Hepatocyte (in vitro differentiated cells): ENCODE measurements at regions not wholly inside any gene's neighbourhood (a gene's known extent, or its start where the extent isn't known, plus 50 kb on each side); places are given as distances from the start of the nearest gene placed in this dataset.
A peak's percentile ranks its signal among the peaks of the same experiment; 100 is the strongest.

Experiments used
- DNase-seq: peaks from one replicate; pipeline ENCODE4 v3.0.0-alpha.2; 2016; ENCODE audit warnings: low spot score
- H2AFZ ChIP-seq: fragments of 200-600 bp; sonication (generic); 2 replicates; pipeline ENCODE4 v1.6.0; 2016; ENCODE audit warnings: antibody characterized with exemption, mild to moderate bottlenecking
- H3K27ac ChIP-seq: fragments of 200-600 bp; sonication (generic); 2 replicates; pipeline ENCODE4 v1.5.1; 2016; ENCODE audit warnings: mild to moderate bottlenecking
- H3K27me3 ChIP-seq: fragments of 200-600 bp; sonication (generic); 2 replicates; pipeline ENCODE4 v1.6.1; 2016
- H3K36me3 ChIP-seq: fragments of 200-600 bp; sonication (generic); replicated peaks from 2 replicates; pipeline ENCODE4 v1.5.1; 2016; ENCODE audit warnings: low read depth; ENCODE audit not compliant: insufficient read depth
- H3K4me1 ChIP-seq: fragments of 200-600 bp; sonication (generic); 2 replicates; pipeline ENCODE4 v1.5.1; 2016; ENCODE audit warnings: mild to moderate bottlenecking, moderate library complexity; ENCODE audit not compliant: insufficient read depth
- H3K4me2 ChIP-seq: fragments of 200-600 bp; sonication (generic); 2 replicates; pipeline ENCODE4 v1.6.0; 2016
- H3K4me3 ChIP-seq: fragments of 200-600 bp; sonication (generic); 2 replicates; pipeline ENCODE4 v1.5.1; 2016; ENCODE audit warnings: mild to moderate bottlenecking
- H3K79me2 ChIP-seq: fragments of 200-600 bp; sonication (generic); 2 replicates; pipeline ENCODE4 v1.6.0; 2017; ENCODE audit warnings: mild to moderate bottlenecking
- H3K9me2 ChIP-seq: fragments of 200-600 bp; sonication (generic); replicated peaks from 2 replicates; pipeline ENCODE4 v1.6.0; 2017; ENCODE audit warnings: mild to moderate bottlenecking; ENCODE audit not compliant: insufficient read depth
- H3K9me3 ChIP-seq: fragments of 200-600 bp; sonication (generic); 2 replicates; pipeline ENCODE4 v1.5.1; 2016; ENCODE audit warnings: low read depth, mild to moderate bottlenecking
- H4K20me1 ChIP-seq: fragments of 200-600 bp; sonication (generic); 2 replicates; pipeline ENCODE4 v1.6.0; 2016; ENCODE audit warnings: mild to moderate bottlenecking; ENCODE audit not compliant: insufficient read depth, poor library complexity, severe bottlenecking
- CTCF ChIP-seq: fragments of 200-600 bp; sonication (generic); IDR thresholded peaks from 2 replicates; pipeline ENCODE4 v1.5.1; 2016; ENCODE audit warnings: antibody characterized with exemption, mild to moderate bottlenecking; ENCODE audit not compliant: poor library complexity
- EZH2 ChIP-seq: fragments of 200-600 bp; sonication (generic); IDR thresholded peaks from 2 replicates; pipeline ENCODE4 v1.6.1; 2016; ENCODE audit warnings: antibody characterized with exemption, mild to moderate bottlenecking, borderline replicate concordance
- EZH2phosphoT487 ChIP-seq: fragments of 200-600 bp; sonication (generic); IDR thresholded peaks from one replicate; pipeline ENCODE4 v1.6.1; 2018; ENCODE audit warnings: antibody characterized with exemption, mild to moderate bottlenecking, low read depth, moderate library complexity; ENCODE audit not compliant: unreplicated experiment, severe bottlenecking
- WGBS: methylation state at CpG from one replicate; pipeline ENCODE4 v1.1.6; 2016; ENCODE audit warnings: low lambda C conversion rate; ENCODE audit errors: missing lambda C conversion rate; 5-methylcytosine and 5-hydroxymethylcytosine counted together

DNA sequence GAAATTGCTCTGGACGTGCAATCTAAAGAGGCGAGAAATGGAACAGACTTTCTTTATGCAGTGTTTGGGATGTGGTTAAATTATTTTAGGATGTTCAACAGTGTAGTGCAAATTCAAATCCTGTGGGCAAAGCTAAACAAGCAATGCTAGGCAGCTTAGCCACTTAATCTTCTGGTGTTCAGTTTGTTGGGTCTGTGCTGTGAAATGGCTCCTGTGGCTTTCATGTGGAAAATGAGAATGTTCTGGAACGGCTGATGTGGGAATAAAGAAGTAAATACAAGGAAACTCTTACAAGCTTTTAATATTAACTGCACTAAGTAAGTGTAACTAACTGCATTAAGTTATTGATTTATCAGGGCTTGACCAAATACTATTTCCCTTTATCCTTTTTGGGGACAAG is 766.6 kb downstream of the ADGRL2 start:
- no peaks in the 10 kb centered on the region for H3K79me2 ChIP-seq
- H3K9me3 ChIP-seq = no peaks in the 10 kb centered on the region
- H2AFZ ChIP-seq = no peak overlapping the region
- H4K20me1 ChIP-seq = no peaks in the 10 kb centered on the region
- no peak for DNase-seq
- no peak overlapping the region for H3K4me3 ChIP-seq
- TF ChIP-seq EZH2 (no peak), EZH2phosphoT487 (no peak), CTCF (no peak)
- no peak overlapping the region for H3K4me2 ChIP-seq
- H3K27ac ChIP-seq = no peak overlapping the region
- H3K9me2 ChIP-seq = no peaks in the 10 kb centered on the region
- H3K36me3 ChIP-seq = no peaks in the 10 kb centered on the region
- no peaks in the 10 kb centered on the region for H3K4me1 ChIP-seq
- H3K27me3 ChIP-seq = no peaks in the 10 kb centered on the region
- 82% methylated on average over 3 of the region's 3 CpGs for WGBS

DNA sequence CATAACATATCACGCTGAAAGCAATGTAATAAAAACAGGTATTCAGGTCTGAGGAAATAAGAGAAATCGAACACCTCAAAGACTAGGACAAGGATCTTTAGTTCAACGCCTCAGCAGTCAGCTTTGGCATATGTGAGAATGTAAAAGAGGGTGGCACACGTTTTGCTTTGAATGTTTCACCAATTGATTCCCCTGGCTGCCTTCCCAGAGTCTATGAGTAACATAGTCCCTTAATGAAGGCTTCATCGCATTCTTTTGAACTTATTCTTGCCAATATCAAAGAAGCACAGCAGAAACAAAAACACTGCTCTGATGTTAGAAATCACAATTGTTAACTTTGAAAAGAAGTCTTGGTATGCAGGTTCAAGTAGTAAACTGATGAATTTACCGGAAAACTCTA is 764.8 kb downstream of the ADGRL2 start:
- no peaks in the 10 kb centered on the region for H3K4me1 ChIP-seq
- no peak overlapping the region for H3K4me3 ChIP-seq
- 86% methylated on average over 6 of the region's 6 CpGs for WGBS
- no peak overlapping the region for H3K27ac ChIP-seq
- H3K27me3 ChIP-seq = no peaks in the 10 kb centered on the region
- no peaks in the 10 kb centered on the region for H3K9me3 ChIP-seq
- no peaks in the 10 kb centered on the region for H3K36me3 ChIP-seq
- H4K20me1 ChIP-seq = no peaks in the 10 kb centered on the region
- H3K4me2 ChIP-seq = no peak overlapping the region
- no peaks in the 10 kb centered on the region for H3K9me2 ChIP-seq
- H2AFZ ChIP-seq = no peak overlapping the region
- no peak for TF ChIP-seq EZH2
- TF ChIP-seq EZH2phosphoT487 = no peak
- no peak for TF ChIP-seq CTCF
- no peaks in the 10 kb centered on the region for H3K79me2 ChIP-seq
- DNase-seq = no peak

GRCh38 chr1:82565146-82565545 is 764.4 kb downstream of the ADGRL2 start:
- Histone ChIP-seq H2AFZ (no peak overlapping the region), H3K4me2 (no peak overlapping the region)
- WGBS = 80% methylated on average over 3 of the region's 3 CpGs

More at GRCh38 chr1:82565146-82565545, 764.4 kb downstream of the ADGRL2 start:
- no peak overlapping the region for H3K27ac ChIP-seq
- no peaks in the 10 kb centered on the region for H3K9me2 ChIP-seq
- peak; percentile 19 for DNase-seq
- no peaks in the 10 kb centered on the region for H3K79me2 ChIP-seq
- no peak overlapping the region for H3K4me3 ChIP-seq
- H3K4me1 ChIP-seq = no peaks in the 10 kb centered on the region
- H3K36me3 ChIP-seq = no peaks in the 10 kb centered on the region
- H3K9me3 ChIP-seq = no peaks in the 10 kb centered on the region
- no peaks in the 10 kb centered on the region for H3K27me3 ChIP-seq
- no peaks in the 10 kb centered on the region for H4K20me1 ChIP-seq
- peak; percentile 3 for TF ChIP-seq CTCF
- TF ChIP-seq EZH2phosphoT487 = no peak
